A673 (cell line): ENCODE measurements at regions not wholly inside any gene's neighbourhood (a gene's known extent, or its start where the extent isn't known, plus 50 kb on each side); places are given as distances from the start of the nearest gene placed in this dataset.

Experiments used
- BruUV-seq: library from RNA; stranded (reverse); fragments of 400-500 nt; replicated peaks from 2 replicates; lab custom pipeline; 2021; lab: Mats Ljungman, UMichigan
- CTCF ChIA-PET: fragments of 300-600 bp; sonication (Branson Sonifier 250); formaldehyde crosslinking; loops from one replicate; lab custom pipeline; 2022; ENCODE audit warnings: antibody characterized with exemption; lab: Charles Lee
- POLR2A ChIA-PET: fragments of 300-600 bp; sonication (Branson Sonifier 250); formaldehyde crosslinking; loops from one replicate; lab custom pipeline; 2022; ENCODE audit warnings: antibody characterized with exemption; ENCODE audit not compliant: low non-redundant PET; lab: Charles Lee
- DNase-seq: peaks from one replicate; pipeline ENCODE4 v3.0.0-alpha.2; 2015; ENCODE audit warnings: low spot score
- H3K27ac ChIP-seq: fragments of 200-600 bp; sonication (generic); 2 replicates; pipeline ENCODE4 v1.5.1; 2016; ENCODE audit warnings: mixed run types, low read depth, mild to moderate bottlenecking, mixed read lengths, antibody characterized with exemption, low read length; ENCODE audit not compliant: poor library complexity, severe bottlenecking
- H3K27me3 ChIP-seq: fragments of 200-600 bp; sonication (generic); replicated peaks from 2 replicates; pipeline ENCODE4 v1.6.1; 2017; ENCODE audit warnings: mixed run types, low read depth, mild to moderate bottlenecking, mixed read lengths, antibody characterized with exemption, low read length; ENCODE audit not compliant: insufficient read depth, poor library complexity
- H3K36me3 ChIP-seq: fragments of 200-600 bp; sonication (generic); 2 replicates; pipeline ENCODE4 v1.6.1; 2016; ENCODE audit warnings: mixed run types, mild to moderate bottlenecking, mixed read lengths, antibody characterized with exemption, low read length; ENCODE audit not compliant: insufficient read depth, poor library complexity, severe bottlenecking
- H3K4me1 ChIP-seq: fragments of 200-600 bp; sonication (generic); 2 replicates; pipeline ENCODE4 v1.6.1; 2017; ENCODE audit warnings: mixed run types, mild to moderate bottlenecking, mixed read lengths, antibody characterized with exemption, low read length; ENCODE audit not compliant: insufficient read depth, poor library complexity, severe bottlenecking
- H3K4me3 ChIP-seq: fragments of 200-600 bp; sonication (generic); 2 replicates; pipeline ENCODE4 v1.5.1; 2016; ENCODE audit warnings: low read depth, mixed run types, mild to moderate bottlenecking, mixed read lengths, low read length; ENCODE audit not compliant: poor library complexity, severe bottlenecking
- H3K9me3 ChIP-seq: fragments of 200-600 bp; sonication (generic); 2 replicates; pipeline ENCODE4 v1.6.1; 2016; ENCODE audit warnings: mixed run types, low read depth, mild to moderate bottlenecking, mixed read lengths, antibody characterized with exemption, low read length; ENCODE audit not compliant: poor library complexity, severe bottlenecking
- CTCF ChIP-seq: fragments of 300-800, 200-600 bp; sonication (generic); conservative IDR thresholded peaks from 2 replicates; pipeline ENCODE4 v1.5.1; 2017; ENCODE audit warnings: low read depth, mild to moderate bottlenecking, antibody characterized with exemption, low read length, moderate library complexity, mixed read lengths
- EZH2 ChIP-seq: fragments of 200-600 bp; sonication (generic); IDR thresholded peaks from 2 replicates; pipeline ENCODE4 v1.6.1; 2017; ENCODE audit warnings: borderline replicate concordance, low read depth, mild to moderate bottlenecking, mixed read lengths, antibody characterized with exemption, low read length; ENCODE audit not compliant: poor library complexity, severe bottlenecking
- intact Hi-C: fragments of 100-400 bp; cut with micrococcal nuclease; formaldehyde crosslinking; loops from one replicate; pipeline ENCODE4 v1.10.0; 2022; ENCODE audit not compliant: unreplicated experiment

GRCh38 chr5:23740029-23740428, 232.6 kb downstream of the PRDM9 start:
- Histone ChIP-seq H3K36me3 (no peaks in the 10 kb centered on the region), H3K4me3 (no peak overlapping the region), H3K27me3 (no peaks in the 10 kb centered on the region), H3K9me3 (no peaks in the 10 kb centered on the region), H3K27ac (no peak overlapping the region), H3K4me1 (no peaks in the 10 kb centered on the region)
- ChIA-PET CTCF (no interaction called here), POLR2A (no interaction called here)
- TF ChIP-seq EZH2 = no peak
- TF ChIP-seq CTCF = no peak
- intact Hi-C loops = no loop called here
- BruUV-seq = no TSS peak
- no peak for DNase-seq

GRCh38 chr5:23742701-23743100, 235.3 kb downstream of the PRDM9 start:
- H3K36me3 ChIP-seq = no peaks in the 10 kb centered on the region
- H3K27ac ChIP-seq = no peak overlapping the region
- H3K9me3 ChIP-seq = no peaks in the 10 kb centered on the region
- H3K4me1 ChIP-seq = no peaks in the 10 kb centered on the region
- CTCF ChIA-PET = no interaction called here
- DNase-seq = no peak
- POLR2A ChIA-PET = no interaction called here
- H3K27me3 ChIP-seq = no peaks in the 10 kb centered on the region
- no peak for TF ChIP-seq CTCF
- no peak for TF ChIP-seq EZH2
- no peak overlapping the region for H3K4me3 ChIP-seq
- BruUV-seq = no TSS peak
- intact Hi-C loops = no loop called here

DNA sequence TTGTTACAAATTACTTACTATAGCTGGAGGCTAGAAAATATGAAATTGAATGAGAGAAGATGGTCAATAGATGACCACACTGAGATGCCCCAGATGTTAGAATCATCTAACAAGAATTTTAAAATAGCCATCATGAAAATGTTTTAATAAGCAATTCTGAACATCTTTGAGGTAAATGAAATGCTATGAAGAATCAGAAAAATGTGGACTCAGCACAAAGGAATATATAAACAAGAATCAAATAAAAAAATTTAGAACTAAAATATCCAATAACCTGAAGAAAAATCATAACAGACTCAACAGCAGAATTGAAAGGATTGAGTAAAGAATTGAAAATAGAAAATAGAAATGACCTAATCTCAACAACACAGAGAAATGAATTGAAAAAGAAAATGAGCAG, 248.5 kb downstream of the PRDM9 start:
- intact Hi-C loops = no loop called here
- H3K4me3 ChIP-seq = no peak overlapping the region
- no peak overlapping the region for H3K27ac ChIP-seq
- no peaks in the 10 kb centered on the region for H3K9me3 ChIP-seq
- no peaks in the 10 kb centered on the region for H3K36me3 ChIP-seq
- ChIA-PET POLR2A (no interaction called here), CTCF (no interaction called here)
- no peaks in the 10 kb centered on the region for H3K27me3 ChIP-seq
- no peak for DNase-seq
- H3K4me1 ChIP-seq = no peaks in the 10 kb centered on the region
- no peak for TF ChIP-seq EZH2
- no peak for TF ChIP-seq CTCF
- no TSS peak for BruUV-seq
